ENCODE measurements at regions not wholly inside any gene's neighbourhood (a gene's known extent, or its start where the extent isn't known, plus 50 kb on each side); places are given as distances from the start of the nearest gene placed in this dataset.

DNA sequence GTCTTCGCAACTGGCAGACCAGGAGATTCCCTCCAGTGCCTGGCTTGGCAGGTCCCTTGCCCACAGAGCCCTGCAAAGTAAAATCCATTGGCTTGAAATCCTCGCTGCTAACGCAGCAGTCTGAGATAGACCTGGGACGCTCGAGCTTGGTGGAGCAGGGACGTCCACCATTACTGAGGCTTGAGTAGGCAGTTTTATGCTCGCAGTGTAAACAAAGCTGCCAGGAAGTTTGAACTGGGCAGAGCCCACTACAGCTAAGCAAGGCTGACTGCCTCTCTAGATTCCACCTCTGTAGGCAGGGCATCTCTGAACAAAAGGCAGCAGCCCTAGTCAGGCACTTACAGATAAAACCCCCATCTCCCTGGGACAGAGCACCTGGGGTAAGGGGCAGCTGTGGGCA, 205.0 kb upstream of the MME start:
- DNase-seq, result no peak
- Histone ChIP-seq H3K9me2 (ENCODE audit: insufficient read depth) (no peaks in the 10 kb centered on the region), H2AFZ (no peak overlapping the region), H3K27me3 (ENCODE audit: insufficient read depth, low read depth) (no peaks in the 10 kb centered on the region), H3K4me1 (replicated peaks; ENCODE audit: insufficient read depth) (no peaks in the 10 kb centered on the region), H3K79me2 (ENCODE audit: low read depth) (no peaks in the 10 kb centered on the region), H3K36me3 (ENCODE audit: low read depth) (no peaks in the 10 kb centered on the region), H3K4me3 (no peak overlapping the region), H3F3A (ENCODE audit: insufficient read depth, low read depth) (no peaks in the 10 kb centered on the region), H3K4me2 (no peak overlapping the region), H3K9me3 (ENCODE audit: insufficient read depth, low read depth) (no peaks in the 10 kb centered on the region), H3K27ac (no peak overlapping the region), H4K20me1 (ENCODE audit: insufficient read depth) (no peaks in the 10 kb centered on the region)
- TF ChIP-seq EZH2 (IDR thresholded peaks at IDR 0.05; ENCODE audit: low read depth), result no peak
- TF ChIP-seq, protein P1, sequence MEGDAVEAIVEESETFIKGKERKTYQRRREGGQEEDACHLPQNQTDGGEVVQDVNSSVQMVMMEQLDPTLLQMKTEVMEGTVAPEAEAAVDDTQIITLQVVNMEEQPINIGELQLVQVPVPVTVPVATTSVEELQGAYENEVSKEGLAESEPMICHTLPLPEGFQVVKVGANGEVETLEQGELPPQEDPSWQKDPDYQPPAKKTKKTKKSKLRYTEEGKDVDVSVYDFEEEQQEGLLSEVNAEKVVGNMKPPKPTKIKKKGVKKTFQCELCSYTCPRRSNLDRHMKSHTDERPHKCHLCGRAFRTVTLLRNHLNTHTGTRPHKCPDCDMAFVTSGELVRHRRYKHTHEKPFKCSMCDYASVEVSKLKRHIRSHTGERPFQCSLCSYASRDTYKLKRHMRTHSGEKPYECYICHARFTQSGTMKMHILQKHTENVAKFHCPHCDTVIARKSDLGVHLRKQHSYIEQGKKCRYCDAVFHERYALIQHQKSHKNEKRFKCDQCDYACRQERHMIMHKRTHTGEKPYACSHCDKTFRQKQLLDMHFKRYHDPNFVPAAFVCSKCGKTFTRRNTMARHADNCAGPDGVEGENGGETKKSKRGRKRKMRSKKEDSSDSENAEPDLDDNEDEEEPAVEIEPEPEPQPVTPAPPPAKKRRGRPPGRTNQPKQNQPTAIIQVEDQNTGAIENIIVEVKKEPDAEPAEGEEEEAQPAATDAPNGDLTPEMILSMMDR (conservative IDR thresholded peaks at IDR 0.05), result no peak
- intact Hi-C loops (cut with micrococcal nuclease; ENCODE audit: unreplicated experiment), result no loop called here
- BruUV-seq (replicated peaks), result no TSS peak
- ChIA-PET POLR2A (ENCODE audit: unreplicated experiment) (no interaction called here), CTCF (no interaction called here)

DNA sequence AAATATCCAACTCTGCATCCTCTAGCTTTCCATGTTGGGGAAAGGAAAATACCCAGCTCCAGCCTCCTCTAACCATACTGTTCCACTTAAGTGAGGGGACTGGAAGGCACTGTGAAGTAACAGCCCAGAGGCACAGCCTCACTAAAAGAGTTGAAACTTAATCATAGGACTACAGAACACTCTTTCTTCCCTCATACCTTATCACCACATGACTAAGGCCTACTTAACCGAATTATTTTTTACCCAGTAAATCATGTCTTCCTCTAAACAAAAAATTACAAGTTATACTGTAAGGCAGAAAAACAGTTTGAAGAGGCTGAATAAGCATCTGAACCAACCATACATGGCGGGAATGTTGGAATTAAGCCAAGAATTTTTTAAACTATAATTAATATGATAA, 207.4 kb upstream of the MME start:
- no peak overlapping the region for H3K27ac ChIP-seq
- no peaks in the 10 kb centered on the region for H3K36me3 ChIP-seq (ENCODE audit: low read depth)
- no peaks in the 10 kb centered on the region for H3K79me2 ChIP-seq (ENCODE audit: low read depth)
- no peak for TF ChIP-seq EZH2 (IDR thresholded peaks at IDR 0.05; ENCODE audit: low read depth)
- no peaks in the 10 kb centered on the region for H3F3A ChIP-seq (ENCODE audit: insufficient read depth, low read depth)
- no peaks in the 10 kb centered on the region for H3K27me3 ChIP-seq (ENCODE audit: insufficient read depth, low read depth)
- no peaks in the 10 kb centered on the region for H4K20me1 ChIP-seq (ENCODE audit: insufficient read depth)
- H3K9me3 ChIP-seq (ENCODE audit: insufficient read depth, low read depth), result no peaks in the 10 kb centered on the region
- H3K4me3 ChIP-seq, result no peak overlapping the region
- no peaks in the 10 kb centered on the region for H3K4me1 ChIP-seq (replicated peaks; ENCODE audit: insufficient read depth)
- ChIA-PET POLR2A (ENCODE audit: unreplicated experiment) (no interaction called here), CTCF (no interaction called here)
- BruUV-seq (replicated peaks), result no TSS peak
- H2AFZ ChIP-seq, result no peak overlapping the region
- no peaks in the 10 kb centered on the region for H3K9me2 ChIP-seq (ENCODE audit: insufficient read depth)
- H3K4me2 ChIP-seq, result no peak overlapping the region
- DNase-seq, result no peak
- intact Hi-C loops (cut with micrococcal nuclease; ENCODE audit: unreplicated experiment), result no loop called here

DNA sequence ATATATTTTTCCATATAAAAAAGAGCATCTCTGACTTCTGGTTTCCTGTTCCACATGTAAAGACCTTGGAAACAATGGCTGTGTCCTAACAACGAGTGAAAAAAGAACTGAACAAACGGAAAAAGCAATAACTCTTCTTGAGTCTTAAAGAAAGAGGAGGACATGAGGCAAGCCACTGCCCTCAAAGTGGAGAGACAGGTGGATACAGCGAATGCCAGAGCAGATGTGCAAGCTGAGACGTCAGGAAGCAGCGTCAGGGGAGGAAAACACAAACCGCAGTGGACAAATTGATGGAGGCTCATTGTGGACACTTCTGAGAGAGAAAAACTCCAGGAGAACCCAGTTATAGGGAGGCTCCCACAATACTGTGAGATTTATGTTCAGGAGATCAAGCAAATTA, 208.0 kb upstream of the MME start:
- H3K9me2 ChIP-seq (ENCODE audit: insufficient read depth), result no peaks in the 10 kb centered on the region
- POLR2A ChIA-PET (ENCODE audit: unreplicated experiment), result no interaction called here
- peak overlapping the region; percentile 58; the same call in 1 of the 2 replicates for H2AFZ ChIP-seq
- H3K27me3 ChIP-seq (ENCODE audit: insufficient read depth, low read depth), result no peaks in the 10 kb centered on the region
- DNase-seq, result no peak
- no TSS peak for BruUV-seq (replicated peaks)
- CTCF ChIA-PET, result no interaction called here
- no peaks in the 10 kb centered on the region for H3K79me2 ChIP-seq (ENCODE audit: low read depth)
- H3K4me2 ChIP-seq, result no peak overlapping the region
- no peak overlapping the region for H3K27ac ChIP-seq
- H3K4me3 ChIP-seq, result no peak overlapping the region
- H3K36me3 ChIP-seq (ENCODE audit: low read depth), result no peaks in the 10 kb centered on the region
- no peaks in the 10 kb centered on the region for H3K9me3 ChIP-seq (ENCODE audit: insufficient read depth, low read depth)
- H4K20me1 ChIP-seq (ENCODE audit: insufficient read depth), result no peaks in the 10 kb centered on the region
- H3K4me1 ChIP-seq (replicated peaks; ENCODE audit: insufficient read depth), result no peaks in the 10 kb centered on the region
- H3F3A ChIP-seq (ENCODE audit: insufficient read depth, low read depth), result no peaks in the 10 kb centered on the region
- intact Hi-C loops (cut with micrococcal nuclease; ENCODE audit: unreplicated experiment), result no loop called here
- TF ChIP-seq, protein P1 (conservative IDR thresholded peaks at IDR 0.05), result no peak
- no peak for TF ChIP-seq EZH2 (IDR thresholded peaks at IDR 0.05; ENCODE audit: low read depth)

DNA sequence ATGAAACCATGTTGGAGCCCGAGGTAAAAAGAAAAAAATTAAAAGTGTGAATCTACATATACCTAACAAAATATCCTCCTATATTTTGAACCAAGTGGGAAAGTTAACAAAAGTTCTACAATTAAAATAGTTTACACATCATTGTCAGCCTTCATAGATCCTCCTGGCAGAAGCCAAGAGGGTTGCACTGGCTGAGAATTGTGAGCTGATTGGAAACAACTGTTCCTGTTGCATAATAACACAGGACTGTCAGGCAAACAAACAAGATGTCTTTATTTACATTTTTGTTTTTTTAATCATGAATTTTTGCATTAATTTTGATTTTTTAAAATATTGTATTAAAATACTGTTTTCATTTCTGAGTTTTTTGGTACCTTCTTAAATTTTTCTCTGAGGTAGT, 215.2 kb upstream of the MME start:
- Histone ChIP-seq H3K79me2 (ENCODE audit: low read depth) (no peaks in the 10 kb centered on the region), H3K27ac (no peak overlapping the region), H3K4me1 (replicated peaks; ENCODE audit: insufficient read depth) (no peaks in the 10 kb centered on the region), H2AFZ (no peak overlapping the region), H3F3A (ENCODE audit: insufficient read depth, low read depth) (no peaks in the 10 kb centered on the region), H3K36me3 (ENCODE audit: low read depth) (no peaks in the 10 kb centered on the region), H3K9me3 (ENCODE audit: insufficient read depth, low read depth) (no peaks in the 10 kb centered on the region; the same call in 1 of the 2 replicates), H3K27me3 (ENCODE audit: insufficient read depth, low read depth) (no peaks in the 10 kb centered on the region), H3K9me2 (ENCODE audit: insufficient read depth) (no peaks in the 10 kb centered on the region), H3K4me2 (no peak overlapping the region), H3K4me3 (no peak overlapping the region), H4K20me1 (ENCODE audit: insufficient read depth) (no peaks in the 10 kb centered on the region)
- DNase-seq, result no peak
- BruUV-seq (replicated peaks), result no TSS peak
- intact Hi-C loops (cut with micrococcal nuclease; ENCODE audit: unreplicated experiment), result no loop called here
- TF ChIP-seq EZH2 (IDR thresholded peaks at IDR 0.05; ENCODE audit: low read depth), result no peak
- TF ChIP-seq, protein P1 (conservative IDR thresholded peaks at IDR 0.05), result no peak
- ChIA-PET CTCF (no interaction called here), POLR2A (ENCODE audit: unreplicated experiment) (no interaction called here)

Data from PC-9 (cell line).